DOHH2 (cell line): ENCODE measurements at regions not wholly inside any gene's neighbourhood (a gene's known extent, or its start where the extent isn't known, plus 50 kb on each side); places are given as distances from the start of the nearest gene placed in this dataset.

Experiments
- EZH2phosphoT487 ChIP-seq: fragments of 200-600 bp; sonication (generic); IDR thresholded peaks from 2 replicates; pipeline ENCODE4 v1.6.1; 2017; ENCODE audit warnings: borderline replicate concordance, mild to moderate bottlenecking, antibody characterized with exemption, low read length, moderate library complexity, mixed read lengths
- TF ChIP-seq, protein P1 (sequence below): fragments of 200-600 bp; sonication (generic); IDR thresholded peaks from one replicate; pipeline ENCODE4 v1.5.1; 2014; ENCODE audit warnings: antibody characterized with exemption, mild to moderate bottlenecking, low read depth, low read length; ENCODE audit not compliant: poor library complexity, severe bottlenecking

DNA sequence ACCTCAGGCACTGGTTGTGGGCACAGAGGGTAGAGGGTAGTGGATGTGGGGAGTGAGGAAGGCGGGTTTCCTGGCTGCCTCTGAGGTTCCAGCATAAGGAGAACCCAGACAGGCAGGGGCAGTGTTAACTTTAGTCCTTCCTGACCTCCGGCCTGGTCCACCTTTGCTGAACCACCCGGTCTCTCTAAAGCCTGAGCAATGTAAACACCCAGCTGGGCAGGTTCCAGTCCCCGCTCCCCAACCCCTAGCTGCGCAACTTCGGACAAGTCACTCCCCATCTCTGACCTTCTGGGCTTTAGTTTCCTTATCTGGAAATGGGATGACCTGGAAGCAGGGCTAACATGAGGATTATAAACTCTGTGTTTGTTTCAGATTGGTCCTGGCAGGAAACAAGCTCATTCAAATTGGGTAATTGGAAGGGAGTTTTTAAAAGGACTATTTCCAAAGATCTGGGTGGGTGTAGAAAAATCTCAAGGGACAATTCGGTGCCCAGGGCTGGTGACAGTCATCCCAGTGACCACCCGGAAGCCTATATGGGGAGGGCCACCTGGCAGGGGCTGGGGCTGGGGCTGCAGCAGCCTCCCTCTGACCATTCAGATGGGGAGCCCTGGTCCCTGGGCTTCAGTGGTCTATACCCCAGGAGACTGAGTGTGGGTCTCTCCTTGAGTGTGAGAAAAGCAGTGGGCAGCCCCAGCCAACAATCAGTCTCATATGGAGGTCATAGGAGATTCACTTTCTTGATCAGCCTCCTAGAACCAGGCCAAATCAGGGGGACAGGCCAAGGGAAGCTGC is 108.3 kb upstream of the SYT13 start:
- TF ChIP-seq, protein P1, sequence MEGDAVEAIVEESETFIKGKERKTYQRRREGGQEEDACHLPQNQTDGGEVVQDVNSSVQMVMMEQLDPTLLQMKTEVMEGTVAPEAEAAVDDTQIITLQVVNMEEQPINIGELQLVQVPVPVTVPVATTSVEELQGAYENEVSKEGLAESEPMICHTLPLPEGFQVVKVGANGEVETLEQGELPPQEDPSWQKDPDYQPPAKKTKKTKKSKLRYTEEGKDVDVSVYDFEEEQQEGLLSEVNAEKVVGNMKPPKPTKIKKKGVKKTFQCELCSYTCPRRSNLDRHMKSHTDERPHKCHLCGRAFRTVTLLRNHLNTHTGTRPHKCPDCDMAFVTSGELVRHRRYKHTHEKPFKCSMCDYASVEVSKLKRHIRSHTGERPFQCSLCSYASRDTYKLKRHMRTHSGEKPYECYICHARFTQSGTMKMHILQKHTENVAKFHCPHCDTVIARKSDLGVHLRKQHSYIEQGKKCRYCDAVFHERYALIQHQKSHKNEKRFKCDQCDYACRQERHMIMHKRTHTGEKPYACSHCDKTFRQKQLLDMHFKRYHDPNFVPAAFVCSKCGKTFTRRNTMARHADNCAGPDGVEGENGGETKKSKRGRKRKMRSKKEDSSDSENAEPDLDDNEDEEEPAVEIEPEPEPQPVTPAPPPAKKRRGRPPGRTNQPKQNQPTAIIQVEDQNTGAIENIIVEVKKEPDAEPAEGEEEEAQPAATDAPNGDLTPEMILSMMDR: no peak
- TF ChIP-seq EZH2phosphoT487: no peak
